ENCODE measurements at regions not wholly inside any gene's neighbourhood (a gene's known extent, or its start where the extent isn't known, plus 50 kb on each side); places are given as distances from the start of the nearest gene placed in this dataset.
A peak's percentile ranks its signal among the peaks of the same experiment; 100 is the strongest.

DNA sequence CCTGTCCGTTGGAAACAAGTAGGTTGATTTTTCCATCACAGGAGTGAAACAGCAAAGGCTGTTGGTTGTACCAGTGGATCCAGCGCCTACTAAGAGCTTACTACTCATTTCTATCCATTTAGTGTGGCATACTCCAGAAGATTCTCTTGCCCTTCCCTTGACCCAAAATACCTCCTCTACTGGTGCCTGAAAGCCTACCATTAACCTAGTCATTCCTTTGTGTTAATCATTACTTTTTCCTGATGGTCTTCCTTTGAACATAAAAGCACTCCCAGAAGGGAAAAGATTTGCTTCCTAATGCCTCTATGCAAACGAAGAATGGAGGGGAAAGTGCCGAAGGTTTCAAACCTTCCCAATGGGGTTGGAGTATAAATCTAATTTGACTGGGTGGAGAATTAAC lies 123.3 kb downstream of the QRSL1 start:
- 79 to 82% methylated on average over 4 of the region's 4 CpGs for WGBS, 2 donors
- intact Hi-C loops (cut with DNase I) = no loop called here
- H3K27ac ChIP-seq = no peak overlapping the region
- no peak for DNase-seq
- no peaks in the 10 kb centered on the region for H3K36me3 ChIP-seq
- H3K4me1 ChIP-seq = peaks cover 5 to 8% of the 10 kb centered on the region in 2 donors
- no peak overlapping the region for H3K4me3 ChIP-seq (replicated peaks in 1 of 3)
- no peaks in the 10 kb centered on the region for H3K9me3 ChIP-seq
- TF ChIP-seq CTCF (IDR thresholded peaks at IDR 0.05) (no peak), POLR2A (IDR thresholded peaks at IDR 0.05) (no peak)
- H3K27me3 ChIP-seq = no peaks in the 10 kb centered on the region

- TF ChIP-seq POLR2A (IDR thresholded peaks at IDR 0.05) (no peak), CTCF (IDR thresholded peaks at IDR 0.05) (no peak)
- Histone ChIP-seq H3K27ac (peak overlapping the region in 2 of 3 donors; percentile 1 to 41), H3K36me3 (no peaks in the 10 kb centered on the region), H3K27me3 (no peaks in the 10 kb centered on the region), H3K4me3 (replicated peaks in 1 of 3) (no peak overlapping the region), H3K4me1 (peaks cover 11 to 15% of the 10 kb centered on the region in 2 donors), H3K9me3 (no peaks in the 10 kb centered on the region)
- 66 to 77% methylated on average over 6 of the region's 6 CpGs for WGBS, 2 donors
- intact Hi-C loops (cut with DNase I) = no loop called here
- peak; percentile 52 to 70 for DNase-seq
Measured at GRCh38 chr6:106751501-106752252, 122.3 kb downstream of the QRSL1 start.

GRCh38 chr6:106750946-106751345 lies 121.6 kb downstream of the QRSL1 start:
- no peaks in the 10 kb centered on the region for H3K9me3 ChIP-seq
- no peaks in the 10 kb centered on the region for H3K27me3 ChIP-seq
- no peaks in the 10 kb centered on the region for H3K36me3 ChIP-seq
- H3K4me1 ChIP-seq = peaks cover 16 to 22% of the 10 kb centered on the region in 2 donors
- DNase-seq = no peak
- TF ChIP-seq POLR2A (IDR thresholded peaks at IDR 0.05) (no peak), CTCF (IDR thresholded peaks at IDR 0.05) (no peak)
- 80 to 89% methylated on average over 4 of the region's 4 CpGs for WGBS, 2 donors
- H3K27ac ChIP-seq = peak overlapping the region; percentile 1 to 41 (median 28)
- intact Hi-C loops (cut with DNase I) = no loop called here
- no peak overlapping the region for H3K4me3 ChIP-seq (replicated peaks in 1 of 3)

GRCh38 chr6:106750142-106750918 lies 121.0 kb downstream of the QRSL1 start:
- no peak for DNase-seq
- WGBS, 2 donors = 50 to 59% methylated on average over 9 of the region's 9 CpGs
- Histone ChIP-seq H3K27me3 (no peaks in the 10 kb centered on the region), H3K27ac (peak overlapping the region; percentile 28 to 41 (median 33)), H3K4me3 (replicated peaks in 1 of 3) (no peak overlapping the region), H3K36me3 (no peaks in the 10 kb centered on the region), H3K4me1 (peaks cover 20 to 28% of the 10 kb centered on the region in 2 donors), H3K9me3 (no peaks in the 10 kb centered on the region)
- TF ChIP-seq CTCF (IDR thresholded peaks at IDR 0.05) (no peak), POLR2A (IDR thresholded peaks at IDR 0.05) (peak in 1 of 2 donors; percentile 10)
- intact Hi-C loops (cut with DNase I) = no loop called here

GRCh38 chr6:106749609-106750008 lies 120.2 kb downstream of the QRSL1 start:
- WGBS, 2 donors = 70 to 77% methylated on average over 4 of the region's 4 CpGs
- no peak overlapping the region for H3K4me3 ChIP-seq (replicated peaks in 1 of 3)
- intact Hi-C loops (cut with DNase I) = no loop called here
- H3K9me3 ChIP-seq = no peaks in the 10 kb centered on the region
- H3K27ac ChIP-seq = peak overlapping the region in 2 of 3 donors; percentile 33 to 41
- H3K36me3 ChIP-seq = no peaks in the 10 kb centered on the region
- no peak for DNase-seq
- H3K4me1 ChIP-seq = peaks cover 27 to 36% of the 10 kb centered on the region in 2 donors
- H3K27me3 ChIP-seq = no peaks in the 10 kb centered on the region
- TF ChIP-seq CTCF (IDR thresholded peaks at IDR 0.05) (no peak), POLR2A (IDR thresholded peaks at IDR 0.05) (no peak)

All from thyroid gland (tissue), 4 donors.